OCI-LY1 (cell line): ENCODE measurements at regions not wholly inside any gene's neighbourhood (a gene's known extent, or its start where the extent isn't known, plus 50 kb on each side); places are given as distances from the start of the nearest gene placed in this dataset.
A peak's percentile ranks its signal among the peaks of the same experiment; 100 is the strongest.

Experiments used
- H2AFZ ChIP-seq: fragments of 200-600 bp; sonication (generic), shearing (Covaris generic); 2 replicates; pipeline ENCODE4 v1.6.0; 2014; ENCODE audit warnings: antibody characterized with exemption, mild to moderate bottlenecking, low read length
- H3F3A ChIP-seq: fragments of 200-600 bp; sonication (generic), shearing (Covaris generic); 2 replicates; pipeline ENCODE4 v1.6.0; 2014; ENCODE audit warnings: mild to moderate bottlenecking, antibody characterized with exemption, low read length, moderate library complexity; ENCODE audit not compliant: insufficient read depth
- H3K27ac ChIP-seq: fragments of 200-600 bp; sonication (generic); 2 replicates; pipeline ENCODE4 v1.5.1; 2014; ENCODE audit warnings: low read length, mixed run types, mild to moderate bottlenecking, low read depth; ENCODE audit not compliant: poor library complexity, severe bottlenecking
- H3K27me3 ChIP-seq: fragments of 200-600 bp; sonication (generic); 2 replicates; pipeline ENCODE4 v1.6.0; 2014; ENCODE audit warnings: antibody characterized with exemption, mild to moderate bottlenecking, low read length, moderate library complexity; ENCODE audit not compliant: insufficient read depth
- H3K36me3 ChIP-seq: fragments of 200-600 bp; sonication (generic); 2 replicates; pipeline ENCODE4 v1.6.1; 2014; ENCODE audit warnings: mild to moderate bottlenecking, antibody characterized with exemption, low read length, moderate library complexity, mixed read lengths; ENCODE audit not compliant: insufficient read depth
- H3K4me1 ChIP-seq: fragments of 200-600 bp; sonication (generic); 2 replicates; pipeline ENCODE4 v1.5.1; 2014; ENCODE audit warnings: mild to moderate bottlenecking, low read length, moderate library complexity; ENCODE audit not compliant: insufficient read depth, severe bottlenecking
- H3K4me2 ChIP-seq: fragments of 200-600 bp; sonication (generic), shearing (Covaris generic); 2 replicates; pipeline ENCODE4 v1.6.1; 2014; ENCODE audit warnings: low read length
- H3K4me3 ChIP-seq: fragments of 200-600 bp; sonication (generic); 2 replicates; pipeline ENCODE4 v1.5.1; 2014; ENCODE audit warnings: low read length, low read depth, mild to moderate bottlenecking, mixed read lengths; ENCODE audit not compliant: poor library complexity, severe bottlenecking
- H3K79me2 ChIP-seq: fragments of 200-600 bp; shearing (Covaris generic); 2 replicates; pipeline ENCODE4 v1.6.1; 2016; ENCODE audit warnings: mixed run types, low read length, mixed read lengths; ENCODE audit not compliant: insufficient read depth
- H3K9ac ChIP-seq: fragments of 200-600 bp; sonication (generic), shearing (Covaris generic); 2 replicates; pipeline ENCODE4 v1.6.1; 2014; ENCODE audit warnings: mild to moderate bottlenecking, low read length, mixed read lengths
- H3K9me2 ChIP-seq: fragments of 200-600 bp; sonication (generic), shearing (Covaris generic); 2 replicates; pipeline ENCODE4 v1.6.1; 2014; ENCODE audit warnings: low read depth, mild to moderate bottlenecking, low read length, mixed read lengths
- H3K9me3 ChIP-seq: fragments of 200-600 bp; shearing (Covaris generic); 2 replicates; pipeline ENCODE4 v1.6.1; 2014; ENCODE audit warnings: low read length, mixed read lengths
- H4K20me1 ChIP-seq: fragments of 200-600 bp; sonication (generic), shearing (Covaris generic); 2 replicates; pipeline ENCODE4 v1.6.0; 2016; ENCODE audit warnings: mild to moderate bottlenecking, low read length; ENCODE audit not compliant: insufficient read depth
- EZH2 ChIP-seq: fragments of 200-600 bp; sonication (generic), shearing (Covaris generic); IDR thresholded peaks from 2 replicates; pipeline ENCODE4 v1.8.0; 2017; ENCODE audit warnings: borderline replicate concordance, mixed run types, mild to moderate bottlenecking, antibody characterized with exemption, low read length, moderate library complexity, mixed read lengths
- TF ChIP-seq, protein P1 (sequence below): fragments of 200-600 bp; sonication (generic), shearing (Covaris generic); IDR thresholded peaks from 2 replicates; pipeline ENCODE4 v1.5.1; 2017; ENCODE audit warnings: mild to moderate bottlenecking, antibody characterized with exemption, low read length, moderate library complexity, mixed read lengths

DNA sequence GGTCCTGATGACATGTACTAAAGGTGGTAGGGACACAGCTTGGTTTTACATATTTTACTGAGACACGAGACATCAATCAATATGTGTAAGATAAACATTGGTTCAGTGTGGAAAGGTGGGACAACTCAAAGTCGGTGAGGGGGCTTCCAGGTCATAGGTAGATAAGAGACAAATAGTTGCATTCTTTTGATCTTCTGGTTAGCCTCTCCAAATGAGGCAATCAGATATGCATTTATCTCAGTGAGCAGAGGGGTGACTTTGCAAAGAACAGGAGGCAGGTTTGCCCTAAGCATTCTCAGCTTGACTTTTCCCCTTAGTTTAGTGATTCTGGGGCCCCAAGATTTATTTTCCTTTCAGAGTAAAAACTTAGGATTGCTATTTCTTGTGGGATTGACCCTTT lies 706.9 kb downstream of the GLUD2 start:
- Histone ChIP-seq H2AFZ (no peak overlapping the region), H3K9me3 (no peaks in the 10 kb centered on the region), H4K20me1 (no peaks in the 10 kb centered on the region), H3K79me2 (no peaks in the 10 kb centered on the region), H3K4me3 (no peak overlapping the region), H3F3A (no peaks in the 10 kb centered on the region), H3K27ac (no peak overlapping the region), H3K4me1 (no peaks in the 10 kb centered on the region), H3K27me3 (no peaks in the 10 kb centered on the region), H3K9ac (no peak overlapping the region), H3K36me3 (no peaks in the 10 kb centered on the region), H3K9me2 (no peaks in the 10 kb centered on the region), H3K4me2 (no peak overlapping the region)
- TF ChIP-seq, protein P1, sequence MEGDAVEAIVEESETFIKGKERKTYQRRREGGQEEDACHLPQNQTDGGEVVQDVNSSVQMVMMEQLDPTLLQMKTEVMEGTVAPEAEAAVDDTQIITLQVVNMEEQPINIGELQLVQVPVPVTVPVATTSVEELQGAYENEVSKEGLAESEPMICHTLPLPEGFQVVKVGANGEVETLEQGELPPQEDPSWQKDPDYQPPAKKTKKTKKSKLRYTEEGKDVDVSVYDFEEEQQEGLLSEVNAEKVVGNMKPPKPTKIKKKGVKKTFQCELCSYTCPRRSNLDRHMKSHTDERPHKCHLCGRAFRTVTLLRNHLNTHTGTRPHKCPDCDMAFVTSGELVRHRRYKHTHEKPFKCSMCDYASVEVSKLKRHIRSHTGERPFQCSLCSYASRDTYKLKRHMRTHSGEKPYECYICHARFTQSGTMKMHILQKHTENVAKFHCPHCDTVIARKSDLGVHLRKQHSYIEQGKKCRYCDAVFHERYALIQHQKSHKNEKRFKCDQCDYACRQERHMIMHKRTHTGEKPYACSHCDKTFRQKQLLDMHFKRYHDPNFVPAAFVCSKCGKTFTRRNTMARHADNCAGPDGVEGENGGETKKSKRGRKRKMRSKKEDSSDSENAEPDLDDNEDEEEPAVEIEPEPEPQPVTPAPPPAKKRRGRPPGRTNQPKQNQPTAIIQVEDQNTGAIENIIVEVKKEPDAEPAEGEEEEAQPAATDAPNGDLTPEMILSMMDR: no peak
- TF ChIP-seq EZH2: no peak

- Histone ChIP-seq H3K9me2 (no peaks in the 10 kb centered on the region), H3K27ac (peak overlapping the region; percentile 36), H3K4me1 (no peaks in the 10 kb centered on the region), H3K9me3 (no peaks in the 10 kb centered on the region), H4K20me1 (no peaks in the 10 kb centered on the region), H2AFZ (no peak overlapping the region), H3K79me2 (no peaks in the 10 kb centered on the region), H3F3A (no peaks in the 10 kb centered on the region), H3K4me2 (no peak overlapping the region), H3K36me3 (no peaks in the 10 kb centered on the region), H3K9ac (no peak overlapping the region), H3K27me3 (no peaks in the 10 kb centered on the region), H3K4me3 (no peak overlapping the region)
- TF ChIP-seq, protein P1: no peak
- TF ChIP-seq EZH2: no peak
Measured at GRCh38 chrX:121755541-121755940, 708.1 kb downstream of the GLUD2 start.

DNA sequence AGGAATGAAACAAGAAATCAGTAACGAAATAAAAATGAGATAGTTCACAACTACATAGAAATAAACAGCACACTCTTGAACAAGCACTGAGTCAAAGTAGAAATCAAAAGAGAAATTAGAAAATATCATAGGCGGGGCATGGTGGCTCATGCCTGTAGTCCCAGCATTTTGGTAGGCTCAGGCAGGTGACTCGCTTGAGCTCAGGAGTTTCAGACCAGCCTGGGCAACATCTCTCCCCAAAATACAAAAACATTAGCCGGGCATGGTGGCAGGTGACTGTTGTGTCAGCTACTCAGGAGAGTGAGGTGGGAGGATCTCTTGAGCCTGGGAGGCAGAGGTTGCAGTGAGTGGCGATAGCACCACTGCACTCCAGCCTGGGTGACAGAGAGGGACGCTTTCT lies 714.4 kb downstream of the GLUD2 start:
- Histone ChIP-seq H3K27ac (no peak overlapping the region), H3K9me3 (no peaks in the 10 kb centered on the region), H3K4me3 (no peak overlapping the region), H4K20me1 (no peaks in the 10 kb centered on the region), H2AFZ (no peak overlapping the region), H3K4me2 (no peak overlapping the region), H3K36me3 (no peaks in the 10 kb centered on the region), H3K4me1 (no peaks in the 10 kb centered on the region), H3K79me2 (no peaks in the 10 kb centered on the region), H3K9me2 (no peaks in the 10 kb centered on the region), H3K9ac (no peak overlapping the region), H3F3A (no peaks in the 10 kb centered on the region), H3K27me3 (no peaks in the 10 kb centered on the region)
- TF ChIP-seq, protein P1: no peak
- no peak for TF ChIP-seq EZH2
